ENCODE measurements at regions not wholly inside any gene's neighbourhood (a gene's known extent, or its start where the extent isn't known, plus 50 kb on each side); places are given as distances from the start of the nearest gene placed in this dataset.
A peak's percentile ranks its signal among the peaks of the same experiment; 100 is the strongest.

DNA sequence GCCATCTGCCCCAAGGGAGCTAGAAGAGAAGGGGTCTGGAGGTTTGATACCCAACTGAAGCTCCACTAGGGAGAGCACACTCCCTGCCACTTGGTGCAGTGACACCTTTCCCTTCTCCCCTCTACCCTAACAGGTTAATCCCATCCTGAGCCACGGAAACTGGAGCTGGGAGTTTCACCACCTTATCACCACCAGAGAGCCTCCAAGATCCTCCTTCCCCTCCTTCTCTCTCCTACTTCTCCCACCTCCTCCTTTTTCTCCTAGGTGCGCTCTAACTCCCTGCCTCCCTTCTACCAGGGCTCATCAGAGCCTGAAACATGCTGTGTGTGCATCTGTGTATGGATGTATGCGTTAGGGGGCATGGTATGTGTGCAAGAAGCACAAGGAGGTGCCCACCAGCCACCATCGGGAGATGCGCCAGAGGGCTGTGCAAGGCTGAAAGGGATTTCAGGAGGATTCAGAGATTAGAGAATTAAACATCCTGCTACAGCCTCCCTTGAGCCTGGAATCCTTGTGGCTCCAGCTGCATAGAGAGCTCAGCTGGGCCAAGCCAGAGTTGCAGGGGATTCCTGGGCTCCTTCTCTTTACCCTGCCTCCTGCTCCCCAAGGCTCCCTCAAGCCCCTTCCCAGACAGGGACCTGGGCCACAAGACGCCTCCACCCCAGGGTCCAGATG, 89.8 kb downstream of the PCDH1 start:
- no peak for TF ChIP-seq CTCF (IDR thresholded peaks at IDR 0.05)
- H3K27me3 ChIP-seq (ENCODE audit: control insufficient read depth in 2 of 2, insufficient read depth in 2 of 2, low read length in 2 of 2) = no peaks in the 10 kb centered on the region
- H3K36me3 ChIP-seq (replicated peaks in 1 of 2; ENCODE audit: control insufficient read depth in 1 of 2, insufficient read depth in 2 of 2, low read length in 2 of 2) = no peaks in the 10 kb centered on the region
- Mint-ChIP-seq H3K36me3 (no peaks in the 10 kb centered on the region), H3K4me1 (no peaks in the 10 kb centered on the region), H3K4me3 (no peak overlapping the region), H3K27me3 (ENCODE audit: low read depth in 3 of 3) (peaks cover 13 to 19% (median 13%) of the 10 kb centered on the region in 3 donors), H3K27ac (no peak overlapping the region), H3K9me3 (no peaks in the 10 kb centered on the region)
- intact Hi-C loops (cut with micrococcal nuclease) = no loop called here
- no peaks in the 10 kb centered on the region for H4K20me1 ChIP-seq (ENCODE audit: insufficient read depth, low read length)
- WGBS (ENCODE audit: insufficient coverage) = 81% methylated on average over 2 of the region's 6 CpGs
- no peaks in the 10 kb centered on the region for H3K9me3 ChIP-seq (replicated peaks in 1 of 2; ENCODE audit: control insufficient read depth in 1 of 2, insufficient read depth in 1 of 2, low read length in 2 of 2)
- no peak overlapping the region for H3K9ac ChIP-seq (ENCODE audit: insufficient read depth, low read length, poor library complexity, severe bottlenecking)
- H3K27ac ChIP-seq (ENCODE audit: low read depth in 1 of 2, low read length in 2 of 2) = no peak overlapping the region
- H3K4me3 ChIP-seq (replicated peaks in 1 of 3; ENCODE audit: low read depth in 2 of 3, low read length in 3 of 3) = no peak overlapping the region
- DNase-seq = no peak
- no peaks in the 10 kb centered on the region for H3K4me1 ChIP-seq (ENCODE audit: control insufficient read depth in 1 of 2, insufficient read depth in 2 of 2, low read length in 2 of 2)
- H3K79me2 ChIP-seq (ENCODE audit: insufficient read depth, low read length) = no peaks in the 10 kb centered on the region
- no peak overlapping the region for H2AFZ ChIP-seq (ENCODE audit: insufficient read depth, low read depth, low read length, poor library complexity, severe bottlenecking)
- H3K4me2 ChIP-seq (replicated peaks; ENCODE audit: extremely low read depth, low read length, poor library complexity, severe bottlenecking) = no peak overlapping the region

- TF ChIP-seq CTCF (IDR thresholded peaks at IDR 0.05) = no peak
- Histone ChIP-seq H4K20me1 (ENCODE audit: insufficient read depth, low read length) (no peaks in the 10 kb centered on the region), H3K9me3 (replicated peaks in 1 of 2; ENCODE audit: control insufficient read depth in 1 of 2, insufficient read depth in 1 of 2, low read length in 2 of 2) (no peaks in the 10 kb centered on the region), H3K9ac (ENCODE audit: insufficient read depth, low read length, poor library complexity, severe bottlenecking) (no peak overlapping the region), H3K36me3 (replicated peaks in 1 of 2; ENCODE audit: control insufficient read depth in 1 of 2, insufficient read depth in 2 of 2, low read length in 2 of 2) (no peaks in the 10 kb centered on the region), H3K4me3 (replicated peaks in 1 of 3; ENCODE audit: low read depth in 2 of 3, low read length in 3 of 3) (no peak overlapping the region), H3K4me2 (replicated peaks; ENCODE audit: extremely low read depth, low read length, poor library complexity, severe bottlenecking) (no peak overlapping the region), H3K27ac (ENCODE audit: low read depth in 1 of 2, low read length in 2 of 2) (no peak overlapping the region), H3K27me3 (ENCODE audit: control insufficient read depth in 2 of 2, insufficient read depth in 2 of 2, low read length in 2 of 2) (no peaks in the 10 kb centered on the region), H3K79me2 (ENCODE audit: insufficient read depth, low read length) (no peaks in the 10 kb centered on the region), H3K4me1 (ENCODE audit: control insufficient read depth in 1 of 2, insufficient read depth in 2 of 2, low read length in 2 of 2) (no peaks in the 10 kb centered on the region), H2AFZ (ENCODE audit: insufficient read depth, low read depth, low read length, poor library complexity, severe bottlenecking) (no peak overlapping the region)
- Mint-ChIP-seq H3K4me1 (no peaks in the 10 kb centered on the region), H3K4me3 (no peak overlapping the region), H3K9me3 (no peaks in the 10 kb centered on the region), H3K27me3 (ENCODE audit: low read depth in 3 of 3) (peaks cover 11 to 19% (median 13%) of the 10 kb centered on the region in 3 donors), H3K36me3 (no peaks in the 10 kb centered on the region), H3K27ac (peak overlapping the region in 1 of 7 donors; percentile 19)
- WGBS (ENCODE audit: insufficient coverage) = 57% methylated on average over 1 of the region's 3 CpGs
- no peak for DNase-seq
- intact Hi-C loops (cut with micrococcal nuclease) = no loop called here
Observed at GRCh38 chr5:141787376-141787775, 90.8 kb downstream of the PCDH1 start.

Measured in CD14-positive monocyte (primary cell).